HFF-Myc (cell line): ENCODE measurements at regions not wholly inside any gene's neighbourhood (a gene's known extent, or its start where the extent isn't known, plus 50 kb on each side); places are given as distances from the start of the nearest gene placed in this dataset.

ENCODE experiments used
- DNase-seq: peaks from one replicate; pipeline ENCODE4 v3.0.0-alpha.2; 2011; ENCODE audit warnings: low read depth; ENCODE audit errors: extremely low read depth
- H3K4me3 ChIP-seq: replicated peaks from 2 replicates; pipeline ENCODE4 v1.5.1; 2011; ENCODE audit warnings: low read depth, mild to moderate bottlenecking, control low read depth, low read length
- TF ChIP-seq, protein P1 (sequence below): IDR thresholded peaks from 2 replicates; pipeline ENCODE4 v1.5.1; 2012; ENCODE audit warnings: mild to moderate bottlenecking, low read depth, low read length, control low read depth; ENCODE audit errors: missing control alignments

DNA sequence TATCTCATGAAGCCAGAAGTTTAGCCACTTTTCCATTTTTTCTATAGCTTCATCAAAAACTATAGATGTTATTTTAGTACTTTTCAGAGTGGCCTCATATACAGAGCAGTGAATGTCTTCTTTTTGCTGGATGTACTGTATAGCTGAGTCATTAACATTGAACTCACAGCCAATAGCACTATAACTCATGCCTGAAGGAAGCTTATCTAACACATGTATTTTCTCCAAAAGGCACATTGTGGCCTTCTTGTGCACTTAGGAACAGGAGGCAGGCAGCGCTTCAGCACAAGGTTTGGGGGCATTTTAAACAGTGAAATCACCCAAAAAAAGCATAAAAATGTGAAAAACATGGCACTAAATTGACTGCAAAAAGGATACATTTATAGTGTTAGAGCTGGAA lies 336.8 kb upstream of the TMTC1 start:
- TF ChIP-seq, protein P1, sequence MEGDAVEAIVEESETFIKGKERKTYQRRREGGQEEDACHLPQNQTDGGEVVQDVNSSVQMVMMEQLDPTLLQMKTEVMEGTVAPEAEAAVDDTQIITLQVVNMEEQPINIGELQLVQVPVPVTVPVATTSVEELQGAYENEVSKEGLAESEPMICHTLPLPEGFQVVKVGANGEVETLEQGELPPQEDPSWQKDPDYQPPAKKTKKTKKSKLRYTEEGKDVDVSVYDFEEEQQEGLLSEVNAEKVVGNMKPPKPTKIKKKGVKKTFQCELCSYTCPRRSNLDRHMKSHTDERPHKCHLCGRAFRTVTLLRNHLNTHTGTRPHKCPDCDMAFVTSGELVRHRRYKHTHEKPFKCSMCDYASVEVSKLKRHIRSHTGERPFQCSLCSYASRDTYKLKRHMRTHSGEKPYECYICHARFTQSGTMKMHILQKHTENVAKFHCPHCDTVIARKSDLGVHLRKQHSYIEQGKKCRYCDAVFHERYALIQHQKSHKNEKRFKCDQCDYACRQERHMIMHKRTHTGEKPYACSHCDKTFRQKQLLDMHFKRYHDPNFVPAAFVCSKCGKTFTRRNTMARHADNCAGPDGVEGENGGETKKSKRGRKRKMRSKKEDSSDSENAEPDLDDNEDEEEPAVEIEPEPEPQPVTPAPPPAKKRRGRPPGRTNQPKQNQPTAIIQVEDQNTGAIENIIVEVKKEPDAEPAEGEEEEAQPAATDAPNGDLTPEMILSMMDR = no peak
- H3K4me3 ChIP-seq = no peak overlapping the region
- no peak for DNase-seq

DNA sequence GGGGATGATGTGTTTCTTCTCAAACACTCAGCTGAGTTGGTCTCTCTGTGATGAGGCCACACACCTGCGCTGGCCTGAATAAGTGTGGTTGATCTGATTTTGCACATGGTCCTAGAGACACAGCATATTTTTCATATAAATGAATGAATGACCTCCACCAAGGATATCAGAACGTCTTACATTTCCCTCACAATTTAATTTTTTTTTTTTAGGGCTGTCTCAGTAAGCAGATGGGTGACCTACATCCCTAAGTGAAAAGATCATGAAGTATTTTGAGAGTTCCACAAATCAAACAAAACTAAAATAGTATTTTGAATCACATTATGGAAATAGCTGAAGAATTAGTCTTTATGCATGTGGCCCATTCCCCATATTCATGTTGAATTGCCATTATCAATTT lies 333.7 kb upstream of the TMTC1 start:
- TF ChIP-seq, protein P1 = no peak
- H3K4me3 ChIP-seq = no peak overlapping the region
- no peak for DNase-seq

DNA sequence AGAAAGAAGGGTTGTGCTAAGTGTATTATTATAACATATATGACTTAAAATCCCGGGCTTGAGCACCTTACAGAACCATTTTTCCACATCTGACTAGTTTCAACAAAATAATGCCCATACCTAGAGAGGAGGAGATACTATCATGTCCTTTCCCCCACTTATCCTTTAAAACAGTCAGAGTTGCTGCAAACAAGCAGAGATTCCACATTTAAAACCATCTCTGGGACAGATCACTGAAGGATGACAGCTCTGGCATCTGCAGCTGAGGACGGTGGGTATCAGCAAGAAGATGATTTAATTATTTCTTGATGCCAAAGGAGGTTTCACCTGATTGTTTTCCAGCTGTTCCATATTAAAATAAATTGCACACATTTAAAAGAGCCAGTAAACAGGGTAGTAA lies 328.0 kb upstream of the TMTC1 start:
- TF ChIP-seq, protein P1 = no peak
- no peak for DNase-seq
- H3K4me3 ChIP-seq = no peak overlapping the region

DNA sequence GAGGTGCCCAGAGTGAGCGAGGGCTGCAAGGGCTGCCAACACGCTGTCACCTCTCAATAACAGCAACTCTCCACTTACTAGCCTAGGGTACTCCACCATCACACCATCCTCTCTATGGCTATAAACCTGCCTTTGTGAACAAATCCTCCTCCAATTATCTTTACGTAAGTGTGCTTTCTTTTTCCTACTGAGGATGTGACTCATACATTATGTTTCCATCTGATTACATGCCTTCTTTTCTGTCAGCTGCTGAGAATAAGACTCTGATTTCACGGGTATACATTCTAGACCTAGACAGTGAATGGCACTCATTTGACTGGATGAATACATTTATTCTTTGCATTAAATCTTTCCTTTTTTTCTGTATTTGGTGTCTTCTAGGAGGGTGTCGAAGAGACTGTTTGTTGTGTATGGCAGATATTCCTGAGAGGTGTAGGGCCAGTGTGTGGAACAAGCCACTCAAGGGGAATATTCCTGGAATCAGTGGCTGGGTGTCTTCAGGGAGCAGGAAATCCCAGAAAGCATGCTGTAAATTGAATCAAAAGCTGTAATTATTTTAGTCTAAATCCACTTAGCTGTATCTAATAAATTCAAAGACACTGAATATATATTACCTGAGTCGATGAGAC lies 327.3 kb upstream of the TMTC1 start:
- no peak for DNase-seq
- TF ChIP-seq, protein P1 = no peak
- no peak overlapping the region for H3K4me3 ChIP-seq

DNA sequence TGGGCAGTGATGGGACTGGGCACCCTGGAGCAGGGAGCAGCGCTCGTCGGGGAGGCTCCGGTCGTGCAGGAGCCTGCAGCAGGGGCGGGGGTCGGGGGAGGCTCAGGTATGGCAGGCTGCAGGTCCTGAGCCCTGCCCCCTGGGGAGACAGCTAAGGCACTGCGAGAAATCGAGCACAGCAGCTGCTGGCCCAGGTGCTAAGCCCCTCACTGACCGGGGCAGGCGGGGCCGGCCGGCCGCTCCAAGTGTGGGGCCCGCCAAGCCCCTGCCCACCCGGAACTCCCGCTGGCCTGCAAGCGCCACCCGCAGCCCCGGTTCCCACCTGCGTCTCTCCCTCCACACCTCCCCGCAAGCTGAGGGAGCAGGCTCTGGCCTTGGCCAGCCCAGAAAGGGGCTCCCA lies 326.8 kb upstream of the TMTC1 start:
- no peak for DNase-seq
- TF ChIP-seq, protein P1 = no peak
- H3K4me3 ChIP-seq = no peak overlapping the region

DNA sequence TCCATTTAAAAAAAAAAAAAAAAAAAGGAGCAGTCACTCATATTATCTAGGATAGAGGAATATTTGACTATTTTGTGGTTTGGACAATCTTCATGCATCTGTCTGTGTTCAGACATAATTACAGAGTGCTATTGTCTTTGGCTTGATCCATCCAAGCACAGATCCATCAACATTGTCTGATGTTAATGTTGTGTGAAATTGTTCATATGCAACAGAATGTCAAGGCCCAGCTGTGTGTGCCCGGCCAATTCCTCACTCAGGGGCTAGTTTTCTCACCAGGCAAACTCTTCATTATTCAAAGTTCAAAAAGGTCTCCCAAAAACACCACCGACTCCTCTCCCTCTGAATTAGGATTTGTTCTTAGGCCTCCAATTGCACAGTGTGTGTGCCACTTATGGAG lies 324.9 kb upstream of the TMTC1 start:
- TF ChIP-seq, protein P1 = no peak
- H3K4me3 ChIP-seq = no peak overlapping the region
- no peak for DNase-seq
